HPDE6-E6E7 (cell line): ENCODE measurements at regions not wholly inside any gene's neighbourhood (a gene's known extent, or its start where the extent isn't known, plus 50 kb on each side); places are given as distances from the start of the nearest gene placed in this dataset.
"Not testable (repeated sequence)": the region's sequence is repeated elsewhere in the genome, so short reads cannot be mapped to it uniquely, and the experiment has no call there.

Experiments
- DNase-seq: peaks from one replicate; pipeline ENCODE4 v3.0.0; 2011; ENCODE audit warnings: missing footprints; ENCODE audit errors: extremely low spot score

DNA sequence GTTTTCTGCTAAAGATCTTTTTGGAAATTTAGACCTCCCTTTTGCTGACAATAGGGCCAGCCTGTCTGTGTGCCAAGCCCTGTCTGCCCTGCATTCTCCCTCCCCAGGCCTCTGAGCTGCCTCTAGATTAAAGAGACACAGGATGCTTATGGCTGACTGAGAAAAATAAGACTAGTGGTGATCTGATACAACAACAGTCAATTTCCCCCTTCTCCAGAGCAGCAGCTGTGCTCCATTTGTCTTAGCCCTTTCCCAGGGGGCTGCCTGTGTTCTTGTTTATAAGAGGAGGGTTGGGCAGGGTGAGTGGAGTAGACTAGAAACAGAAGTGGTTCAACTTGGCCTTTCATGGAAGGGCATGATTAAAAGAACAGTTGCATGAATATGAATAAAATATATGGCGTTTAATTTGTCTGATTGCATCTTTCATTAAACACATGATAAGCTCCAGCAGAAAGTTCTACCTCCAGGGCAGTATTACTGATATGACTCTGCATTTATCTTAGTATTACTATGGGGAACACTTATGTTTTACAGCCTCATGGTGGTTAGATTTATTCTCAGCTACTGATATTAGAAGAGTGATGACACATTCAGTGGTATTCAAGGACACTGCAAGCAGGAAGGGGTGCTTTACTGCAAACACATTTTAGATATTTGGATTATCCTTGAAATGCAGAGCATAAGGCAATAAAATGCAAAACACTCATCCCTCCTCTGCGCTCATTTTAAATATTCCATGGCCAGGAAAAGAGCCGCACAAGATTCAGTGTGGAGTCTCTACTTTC, 150.2 kb upstream of the CLEC14A start:
- no peak for DNase-seq

DNA sequence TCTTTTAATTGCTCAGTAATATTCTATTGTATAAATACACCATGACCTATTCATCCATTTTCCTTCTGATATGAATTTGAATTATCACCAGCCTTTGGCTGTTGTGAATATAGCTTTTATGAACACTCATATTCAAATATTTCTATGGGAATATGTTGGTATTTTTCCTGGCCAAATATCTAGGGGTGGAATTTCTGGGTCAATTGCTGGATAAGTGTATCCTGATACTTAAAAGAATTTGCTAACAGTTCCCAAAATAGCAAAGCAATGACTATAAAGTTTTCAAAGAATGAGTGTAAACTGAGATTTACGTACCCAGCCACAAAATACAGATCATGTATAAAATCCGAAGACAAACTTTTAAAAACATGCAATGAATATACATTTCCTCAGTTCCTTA, 148.7 kb upstream of the CLEC14A start:
- DNase-seq, result no peak

- DNase-seq, result no peak
Measured at GRCh38 chr14:38404100-38404541, 148.2 kb upstream of the CLEC14A start.

DNA sequence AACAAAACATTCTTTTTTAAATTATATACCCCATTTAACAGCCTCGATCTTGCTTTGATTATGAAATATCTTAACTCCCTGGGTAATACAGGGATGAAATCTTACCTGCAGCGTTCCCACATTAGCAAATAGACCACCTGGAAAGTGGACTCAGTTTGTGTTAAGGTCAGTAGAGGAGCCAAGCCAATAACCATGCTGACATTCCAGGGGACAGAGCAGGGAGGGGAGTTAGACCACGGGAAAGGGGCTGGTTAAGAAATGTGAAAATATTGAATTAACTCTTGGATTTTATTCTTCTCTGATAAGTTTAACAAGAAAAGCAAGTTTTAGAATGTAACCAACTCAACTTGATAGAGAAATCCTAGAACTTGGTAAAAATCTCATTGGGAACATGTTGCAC, 144.9 kb upstream of the CLEC14A start:
- no peak for DNase-seq

- no peak for DNase-seq
Measured at GRCh38 chr14:38399652-38400051, 143.8 kb upstream of the CLEC14A start.

GRCh38 chr14:38394767-38395166, 138.9 kb upstream of the CLEC14A start:
- DNase-seq, result no peak

GRCh38 chr14:38394064-38394463, 138.2 kb upstream of the CLEC14A start:
- no peak for DNase-seq

DNA sequence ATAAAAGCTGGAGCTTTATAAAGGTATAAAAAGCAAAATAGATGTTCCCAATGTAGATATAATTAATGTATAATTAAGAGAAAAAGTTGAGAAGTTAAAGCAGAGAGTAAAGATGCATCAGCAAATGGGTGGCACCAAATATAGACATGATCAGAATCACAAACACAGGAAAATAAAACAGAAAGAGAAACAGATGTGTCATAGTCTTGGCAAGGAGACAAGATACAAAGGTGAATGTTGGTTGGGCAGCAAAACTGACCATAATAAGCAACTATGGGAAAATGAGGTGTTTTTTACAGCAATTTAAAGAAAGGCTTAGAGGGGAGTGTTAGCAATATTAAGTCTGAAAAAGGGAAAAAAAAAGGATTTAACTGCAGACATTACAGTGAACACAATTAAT, 135.4 kb upstream of the CLEC14A start:
- DNase-seq, result no peak

DNA sequence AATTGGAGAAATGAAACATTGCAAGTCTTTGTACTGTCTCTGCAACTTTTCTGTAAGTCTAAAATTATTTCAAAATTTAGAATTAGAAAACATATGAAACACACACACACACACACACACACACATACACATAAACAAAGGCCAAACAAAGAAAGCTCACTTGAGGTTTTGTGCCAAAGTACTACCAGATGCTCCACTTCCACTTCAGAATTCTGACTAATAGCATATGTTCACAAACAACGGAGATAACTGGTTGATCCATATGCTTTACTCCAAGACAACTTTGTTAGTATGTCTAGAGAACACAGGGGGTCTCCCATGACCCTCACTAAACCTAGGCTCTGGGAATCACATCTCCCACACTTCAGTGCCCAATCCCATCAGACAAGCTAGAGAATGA, 133.8 kb upstream of the CLEC14A start:
- no peak for DNase-seq

- no peak for DNase-seq
Measured at GRCh38 chr14:38387821-38388220, 131.9 kb upstream of the CLEC14A start.

- no peak for DNase-seq
Measured at GRCh38 chr14:38385836-38386235, 129.9 kb upstream of the CLEC14A start.

DNA sequence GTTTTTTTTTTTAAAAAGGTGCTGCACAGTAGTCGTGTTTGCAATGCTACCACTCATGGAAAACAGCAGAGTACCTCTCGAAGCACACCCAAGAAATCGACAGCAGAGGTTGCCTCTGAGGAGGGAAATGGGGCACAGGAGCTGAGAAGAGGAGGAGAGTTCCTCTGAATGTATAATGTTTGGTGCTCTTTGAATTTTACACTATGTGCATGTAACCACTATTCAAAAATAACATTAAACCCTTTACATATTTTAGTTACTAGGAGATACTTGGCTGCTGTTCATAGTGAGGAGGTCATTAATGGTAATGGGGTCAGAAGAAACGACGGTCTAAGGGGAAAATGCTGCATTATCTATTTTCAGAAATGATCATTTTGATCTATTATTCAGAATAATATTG, 129.4 kb upstream of the CLEC14A start:
- no peak for DNase-seq

- no peak for DNase-seq
Measured at GRCh38 chr14:38384741-38385140, 128.8 kb upstream of the CLEC14A start.

GRCh38 chr14:38367922-38368321, 112.0 kb upstream of the CLEC14A start:
- no peak for DNase-seq

GRCh38 chr14:38366374-38366773, 110.5 kb upstream of the CLEC14A start:
- no peak for DNase-seq

GRCh38 chr14:38363217-38363616, 107.3 kb upstream of the CLEC14A start:
- no peak for DNase-seq

- DNase-seq, result no peak
Measured at GRCh38 chr14:38357557-38357956, 101.7 kb upstream of the CLEC14A start.

GRCh38 chr14:38355473-38355872, 99.6 kb upstream of the CLEC14A start:
- not testable (repeated sequence) for DNase-seq

- DNase-seq, result no peak
Measured at GRCh38 chr14:38350102-38350501, 94.2 kb upstream of the CLEC14A start.

- no peak for DNase-seq
Measured at GRCh38 chr14:38342803-38343202, 86.9 kb upstream of the CLEC14A start.

GRCh38 chr14:38339696-38340095, 83.8 kb upstream of the CLEC14A start:
- no peak for DNase-seq

GRCh38 chr14:38336298-38336697, 80.4 kb upstream of the CLEC14A start:
- DNase-seq, result no peak

GRCh38 chr14:38330275-38330674, 74.4 kb upstream of the CLEC14A start:
- no peak for DNase-seq

GRCh38 chr14:38329246-38329645, 73.4 kb upstream of the CLEC14A start:
- no peak for DNase-seq
